Retina (tissue), 1 donor: ENCODE measurements at regions not wholly inside any gene's neighbourhood (a gene's known extent, or its start where the extent isn't known, plus 50 kb on each side); places are given as distances from the start of the nearest gene placed in this dataset.
"Not testable (repeated sequence)": the region's sequence is repeated elsewhere in the genome, so short reads cannot be mapped to it uniquely, and the experiment has no call there.

ENCODE experiments used
- DNase-seq: peaks from one replicate; pipeline ENCODE4 v3.0.0-alpha.2; 2016

GRCh38 chr3:153032891-153033290, 129.1 kb upstream of the RAP2B start:
- no peak for DNase-seq

- no peak for DNase-seq
Observed at GRCh38 chr3:153036846-153037245, 125.2 kb upstream of the RAP2B start.

- DNase-seq = no peak
Observed at GRCh38 chr3:153038367-153038766, 123.7 kb upstream of the RAP2B start.

- no peak for DNase-seq
Observed at GRCh38 chr3:153038779-153039178, 123.2 kb upstream of the RAP2B start.

- no peak for DNase-seq
Observed at GRCh38 chr3:153041181-153041580, 120.8 kb upstream of the RAP2B start.

- no peak for DNase-seq
Observed at GRCh38 chr3:153042088-153042487, 119.9 kb upstream of the RAP2B start.

GRCh38 chr3:153043729-153044328, 118.2 kb upstream of the RAP2B start:
- DNase-seq = no peak

GRCh38 chr3:153045150-153045549, 116.9 kb upstream of the RAP2B start:
- DNase-seq = no peak

- no peak for DNase-seq
Observed at GRCh38 chr3:153050978-153051377, 111.0 kb upstream of the RAP2B start.

- DNase-seq = no peak
Observed at GRCh38 chr3:153051427-153052095, 110.5 kb upstream of the RAP2B start.

GRCh38 chr3:153052096-153052460, 109.9 kb upstream of the RAP2B start:
- DNase-seq = no peak

GRCh38 chr3:153055217-153055616, 106.8 kb upstream of the RAP2B start:
- DNase-seq = no peak

GRCh38 chr3:153055779-153056178, 106.2 kb upstream of the RAP2B start:
- DNase-seq = no peak

GRCh38 chr3:153058031-153058688, 103.9 kb upstream of the RAP2B start:
- DNase-seq = not testable (repeated sequence)

- DNase-seq = no peak
Observed at GRCh38 chr3:153060346-153060745, 101.7 kb upstream of the RAP2B start.

GRCh38 chr3:153061938-153062528, 100.0 kb upstream of the RAP2B start:
- DNase-seq = no peak

GRCh38 chr3:153063337-153063736, 98.7 kb upstream of the RAP2B start:
- no peak for DNase-seq

- no peak for DNase-seq
Observed at GRCh38 chr3:153066983-153067382, 95.0 kb upstream of the RAP2B start.

- no peak for DNase-seq
Observed at GRCh38 chr3:153069598-153070510, 92.2 kb upstream of the RAP2B start.

- no peak for DNase-seq
Observed at GRCh38 chr3:153070511-153070868, 91.5 kb upstream of the RAP2B start.

- DNase-seq = no peak
Observed at GRCh38 chr3:153072382-153072781, 89.6 kb upstream of the RAP2B start.

- no peak for DNase-seq
Observed at GRCh38 chr3:153072856-153073255, 89.2 kb upstream of the RAP2B start.

GRCh38 chr3:153073636-153074035, 88.4 kb upstream of the RAP2B start:
- no peak for DNase-seq
